Testis (tissue), 2 donors: ENCODE measurements at regions not wholly inside any gene's neighbourhood (a gene's known extent, or its start where the extent isn't known, plus 50 kb on each side); places are given as distances from the start of the nearest gene placed in this dataset.

Source experiments
- DNase-seq: peaks from one replicate; pipeline ENCODE4 v3.0.0-alpha.2; 2019
- H3K27ac ChIP-seq, 2 donors: fragments of 200-600 bp; sonication (generic); one replicate each; pipeline ENCODE4 v1.5.1; 2019
- H3K27me3 ChIP-seq: fragments of 200-600 bp; sonication (generic); one replicate; pipeline ENCODE4 v1.5.1; 2019
- H3K36me3 ChIP-seq: fragments of 200-600 bp; sonication (generic); one replicate; pipeline ENCODE4 v1.5.1; 2017; ENCODE audit warnings: low read depth; ENCODE audit errors: missing control alignments
- H3K4me1 ChIP-seq: fragments of 200-600 bp; sonication (generic); one replicate; pipeline ENCODE4 v1.5.1; 2019
- H3K4me3 ChIP-seq, 2 donors: fragments of 200-600 bp; sonication (generic); one replicate each; pipeline ENCODE4 v1.5.1; 2017 to 2019
- H3K9me3 ChIP-seq: fragments of 200-600 bp; sonication (generic); one replicate; pipeline ENCODE4 v1.5.1; 2017
- CTCF ChIP-seq, 3 experiments: fragments of 450-650 bp in 2 of 3; fragments of 200-600 bp in 1 of 3; sonication (generic) in 1 of 3; IDR thresholded peaks; one replicate each; pipeline ENCODE4 v1.5.1; 2016 to 2019; ENCODE audit warnings: antibody characterized with exemption in 3 of 3, mild to moderate bottlenecking in 2 of 3, moderate library complexity in 1 of 3
- POLR2A ChIP-seq: fragments of 450-650 bp; IDR thresholded peaks from one replicate; pipeline ENCODE4 v1.6.1; 2017; ENCODE audit warnings: antibody characterized with exemption, mild to moderate bottlenecking, moderate library complexity
- WGBS, 2 donors: methylation state at CpG; one replicate each; pipeline ENCODE4 v1.1.5; 2018; 5-methylcytosine and 5-hydroxymethylcytosine counted together
- intact Hi-C: fragments of 100-400 bp; cut with DNase I; formaldehyde crosslinking; loops from one replicate; pipeline ENCODE4 v1.15.1; 2023; ENCODE audit warnings: low total_unique reads

GRCh38 chr2:195037045-195037444 lies 620.0 kb upstream of the SLC39A10 start:
- Histone ChIP-seq H3K9me3 (no peaks in the 10 kb centered on the region), H3K4me3 (no peak overlapping the region), H3K27ac (peak overlapping the region in 1 of 2 donors; percentile 7), H3K4me1 (peaks cover 6% of the 10 kb centered on the region), H3K27me3 (no peaks in the 10 kb centered on the region), H3K36me3 (no peaks in the 10 kb centered on the region)
- TF ChIP-seq POLR2A (no peak), CTCF (IDR thresholded peaks at IDR 0.05) (no peak)
- intact Hi-C loops = no loop called here
- DNase-seq = no peak
- WGBS, 2 donors = 90% methylated on average over 2 of the region's 2 CpGs

- H3K4me1 ChIP-seq = no peaks in the 10 kb centered on the region
- WGBS, 2 donors = 94 to 98% methylated on average over 1 of the region's 1 CpG
- H3K9me3 ChIP-seq = no peaks in the 10 kb centered on the region
- TF ChIP-seq CTCF (IDR thresholded peaks at IDR 0.05) = no peak
- no peak for TF ChIP-seq POLR2A
- intact Hi-C loops = no loop called here
- no peak overlapping the region for H3K27ac ChIP-seq
- H3K36me3 ChIP-seq = no peaks in the 10 kb centered on the region
- DNase-seq = no peak
- H3K4me3 ChIP-seq = no peak overlapping the region
- H3K27me3 ChIP-seq = no peaks in the 10 kb centered on the region
These were observed 625.6 kb upstream of the SLC39A10 start for GRCh38 chr2:195031411-195031810.

GRCh38 chr2:195029804-195030654 lies 627.0 kb upstream of the SLC39A10 start:
- no peaks in the 10 kb centered on the region for H3K27me3 ChIP-seq
- DNase-seq = no peak
- intact Hi-C loops = no loop called here
- H3K4me3 ChIP-seq = no peak overlapping the region
- TF ChIP-seq POLR2A (no peak), CTCF (IDR thresholded peaks at IDR 0.05) (no peak)
- no peaks in the 10 kb centered on the region for H3K4me1 ChIP-seq
- 78 to 84% methylated on average over 4 of the region's 4 CpGs for WGBS, 2 donors
- H3K36me3 ChIP-seq = no peaks in the 10 kb centered on the region
- H3K27ac ChIP-seq = no peak overlapping the region
- H3K9me3 ChIP-seq = no peaks in the 10 kb centered on the region

GRCh38 chr2:195027947-195028346 lies 629.1 kb upstream of the SLC39A10 start:
- no peaks in the 10 kb centered on the region for H3K4me1 ChIP-seq
- 76 to 79% methylated on average over 4 of the region's 4 CpGs for WGBS, 2 donors
- no peak overlapping the region for H3K27ac ChIP-seq
- intact Hi-C loops = no loop called here
- no peaks in the 10 kb centered on the region for H3K36me3 ChIP-seq
- no peaks in the 10 kb centered on the region for H3K27me3 ChIP-seq
- no peak overlapping the region for H3K4me3 ChIP-seq
- DNase-seq = no peak
- no peak for TF ChIP-seq POLR2A
- no peak for TF ChIP-seq CTCF (IDR thresholded peaks at IDR 0.05)
- no peaks in the 10 kb centered on the region for H3K9me3 ChIP-seq

- H3K27me3 ChIP-seq = no peaks in the 10 kb centered on the region
- WGBS, 2 donors = 81 to 100% methylated on average over 1 of the region's 1 CpG
- no peak overlapping the region for H3K27ac ChIP-seq
- no peaks in the 10 kb centered on the region for H3K36me3 ChIP-seq
- no peak for DNase-seq
- TF ChIP-seq CTCF (IDR thresholded peaks at IDR 0.05) = no peak
- TF ChIP-seq POLR2A = no peak
- intact Hi-C loops = no loop called here
- no peak overlapping the region for H3K4me3 ChIP-seq
- H3K9me3 ChIP-seq = no peaks in the 10 kb centered on the region
- H3K4me1 ChIP-seq = no peaks in the 10 kb centered on the region
These were observed 630.8 kb upstream of the SLC39A10 start for GRCh38 chr2:195026261-195026660.
